Panc1 (cell line): ENCODE measurements at regions not wholly inside any gene's neighbourhood (a gene's known extent, or its start where the extent isn't known, plus 50 kb on each side); places are given as distances from the start of the nearest gene placed in this dataset.
"Not testable (repeated sequence)": the region's sequence is repeated elsewhere in the genome, so short reads cannot be mapped to it uniquely, and the experiment has no call there.

Experiments
- POLR2AphosphoS5 ChIP-seq: IDR thresholded peaks from 2 replicates; pipeline ENCODE4 v1.6.1; 2012; ENCODE audit warnings: mild to moderate bottlenecking, low read depth, low read length, moderate library complexity
- TCF7L2 ChIP-seq: IDR thresholded peaks from 2 replicates; pipeline ENCODE4 v1.6.1; 2011; ENCODE audit warnings: mild to moderate bottlenecking, low read depth, low read length, inconsistent platforms
- TF ChIP-seq, protein P1 (sequence below): fragments of 450-650 bp; IDR thresholded peaks from 2 replicates; pipeline ENCODE4 v1.5.1; 2017; ENCODE audit warnings: mild to moderate bottlenecking

DNA sequence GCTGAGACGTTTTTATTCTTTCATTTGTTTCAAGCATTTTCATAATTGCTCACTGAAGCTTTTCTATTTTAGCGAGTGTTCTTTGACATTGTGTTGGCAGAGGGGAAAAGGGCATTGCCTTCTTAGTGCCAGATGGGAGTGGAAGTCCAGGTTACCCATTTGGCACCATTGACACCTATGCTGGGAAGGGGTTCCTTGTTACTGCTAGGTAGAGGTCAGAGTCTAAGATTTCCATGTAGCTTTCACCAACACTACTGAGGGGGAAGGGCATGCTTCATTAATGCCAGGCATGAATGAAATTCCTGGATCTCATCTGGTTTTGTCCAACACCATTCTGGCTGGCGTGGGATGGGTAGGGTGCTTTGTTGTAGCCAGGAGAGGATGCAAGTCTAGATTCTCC, 191.3 kb upstream of the PLGLB1 start:
- TF ChIP-seq, protein P1, sequence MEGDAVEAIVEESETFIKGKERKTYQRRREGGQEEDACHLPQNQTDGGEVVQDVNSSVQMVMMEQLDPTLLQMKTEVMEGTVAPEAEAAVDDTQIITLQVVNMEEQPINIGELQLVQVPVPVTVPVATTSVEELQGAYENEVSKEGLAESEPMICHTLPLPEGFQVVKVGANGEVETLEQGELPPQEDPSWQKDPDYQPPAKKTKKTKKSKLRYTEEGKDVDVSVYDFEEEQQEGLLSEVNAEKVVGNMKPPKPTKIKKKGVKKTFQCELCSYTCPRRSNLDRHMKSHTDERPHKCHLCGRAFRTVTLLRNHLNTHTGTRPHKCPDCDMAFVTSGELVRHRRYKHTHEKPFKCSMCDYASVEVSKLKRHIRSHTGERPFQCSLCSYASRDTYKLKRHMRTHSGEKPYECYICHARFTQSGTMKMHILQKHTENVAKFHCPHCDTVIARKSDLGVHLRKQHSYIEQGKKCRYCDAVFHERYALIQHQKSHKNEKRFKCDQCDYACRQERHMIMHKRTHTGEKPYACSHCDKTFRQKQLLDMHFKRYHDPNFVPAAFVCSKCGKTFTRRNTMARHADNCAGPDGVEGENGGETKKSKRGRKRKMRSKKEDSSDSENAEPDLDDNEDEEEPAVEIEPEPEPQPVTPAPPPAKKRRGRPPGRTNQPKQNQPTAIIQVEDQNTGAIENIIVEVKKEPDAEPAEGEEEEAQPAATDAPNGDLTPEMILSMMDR: not testable (repeated sequence)
- not testable (repeated sequence) for TF ChIP-seq POLR2AphosphoS5, TCF7L2
